ENCODE measurements at regions not wholly inside any gene's neighbourhood (a gene's known extent, or its start where the extent isn't known, plus 50 kb on each side); places are given as distances from the start of the nearest gene placed in this dataset.

- TF ChIP-seq EZH2 (IDR thresholded peaks at IDR 0.05): no peak
- TF ChIP-seq POLR2AphosphoS5 (IDR thresholded peaks at IDR 0.05; ENCODE audit: borderline replicate concordance, low read depth, low read length): no peak
- no peak for TF ChIP-seq FOXP2 (optimal IDR thresholded peaks at IDR 0.05; ENCODE audit: control extremely low read depth, extremely low read length, insufficient read depth)
Observed at GRCh38 chr15:70252056-70252950, 154.6 kb upstream of the TLE3 start.

Measured in SK-N-MC (cell line).